ENCODE measurements at regions not wholly inside any gene's neighbourhood (a gene's known extent, or its start where the extent isn't known, plus 50 kb on each side); places are given as distances from the start of the nearest gene placed in this dataset.

DNA sequence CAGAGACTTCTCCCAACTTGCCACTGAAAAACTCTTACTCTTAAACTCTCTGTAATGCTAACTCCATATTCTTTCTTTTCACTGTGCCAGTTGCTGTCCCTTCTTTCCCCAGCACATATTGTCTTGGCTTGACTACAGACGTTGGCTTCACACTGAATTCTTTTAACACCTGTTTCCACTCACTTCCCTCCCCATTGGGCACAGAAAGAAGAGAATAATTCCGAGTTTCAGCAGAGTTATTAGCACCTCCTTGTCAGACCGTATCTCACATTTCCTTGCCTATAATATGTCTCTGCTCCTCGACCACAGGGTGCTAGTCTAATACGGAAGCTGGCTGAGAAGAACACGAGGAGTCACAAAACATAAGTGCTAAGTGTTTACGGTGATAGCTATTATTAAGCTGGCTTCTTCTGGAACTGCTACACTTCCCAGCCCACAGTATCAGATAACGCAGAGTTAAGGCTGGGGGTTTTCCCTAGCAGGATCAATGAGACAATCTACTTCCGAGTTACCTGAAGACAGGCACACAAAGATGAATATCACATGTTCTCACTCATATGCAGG lies 188.5 kb upstream of the CDH8 start:
- DNase-seq: no peak

DNA sequence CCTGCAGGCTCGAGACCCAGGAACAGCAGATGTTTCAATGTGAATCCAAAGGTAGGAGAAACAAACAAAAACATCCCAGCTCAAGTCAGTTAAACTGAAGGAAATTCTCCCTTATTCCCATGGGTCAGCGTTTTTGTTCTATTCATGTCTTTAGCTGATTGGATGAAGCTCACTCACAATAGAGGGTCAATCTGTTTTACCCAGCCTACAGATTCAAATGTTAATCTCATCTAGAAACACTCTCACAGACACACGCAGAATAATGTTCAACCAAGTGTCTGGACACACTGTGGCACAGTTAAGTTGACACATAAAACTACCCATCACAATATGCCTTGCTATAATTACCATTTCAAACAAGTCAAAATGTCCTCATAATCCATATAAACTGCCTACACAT lies 180.6 kb upstream of the CDH8 start:
- no peak for DNase-seq

GRCh38 chr16:62213763-62214162 lies 177.5 kb upstream of the CDH8 start:
- DNase-seq: no peak

DNA sequence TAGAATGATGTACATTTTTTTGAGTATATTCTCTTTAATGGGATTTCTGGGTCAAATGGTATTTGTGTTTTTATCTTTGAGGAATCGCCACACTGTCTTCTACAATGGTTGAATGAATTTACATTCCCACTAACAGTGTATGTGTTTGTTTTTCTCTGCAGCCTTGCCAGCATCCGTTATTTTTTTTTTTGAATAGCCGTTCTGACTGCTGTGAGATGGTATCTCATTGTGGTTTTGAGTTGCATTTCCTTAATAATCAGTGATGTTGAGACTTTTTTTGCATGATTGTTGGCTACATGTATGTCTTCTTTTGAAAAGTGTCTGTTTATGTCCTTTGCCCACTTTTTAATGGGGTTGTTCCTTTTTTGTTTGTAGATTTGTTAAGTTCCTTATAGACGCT lies 172.7 kb upstream of the CDH8 start:
- DNase-seq: no peak

GRCh38 chr16:62205459-62205858 lies 169.2 kb upstream of the CDH8 start:
- no peak for DNase-seq

DNA sequence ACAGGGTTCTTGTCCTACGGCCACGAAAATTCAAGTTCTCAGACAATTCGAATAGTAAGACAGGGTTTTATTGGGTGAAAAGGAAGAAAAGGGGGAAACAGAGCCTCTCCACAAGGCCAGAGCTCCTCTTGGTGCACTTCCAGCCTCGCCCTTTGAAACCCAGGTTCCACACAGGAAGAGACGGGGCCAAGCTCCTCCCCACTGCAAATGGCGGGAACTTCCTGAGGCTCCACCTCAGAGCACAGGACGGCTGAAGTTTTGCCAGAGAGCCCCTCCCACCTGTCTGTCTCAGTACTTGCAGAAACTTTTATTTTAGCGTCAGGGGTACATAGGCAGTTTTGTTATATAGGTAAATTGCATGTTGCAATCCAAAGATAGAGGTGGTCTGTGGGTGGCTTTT lies 165.7 kb upstream of the CDH8 start:
- DNase-seq: no peak

DNA sequence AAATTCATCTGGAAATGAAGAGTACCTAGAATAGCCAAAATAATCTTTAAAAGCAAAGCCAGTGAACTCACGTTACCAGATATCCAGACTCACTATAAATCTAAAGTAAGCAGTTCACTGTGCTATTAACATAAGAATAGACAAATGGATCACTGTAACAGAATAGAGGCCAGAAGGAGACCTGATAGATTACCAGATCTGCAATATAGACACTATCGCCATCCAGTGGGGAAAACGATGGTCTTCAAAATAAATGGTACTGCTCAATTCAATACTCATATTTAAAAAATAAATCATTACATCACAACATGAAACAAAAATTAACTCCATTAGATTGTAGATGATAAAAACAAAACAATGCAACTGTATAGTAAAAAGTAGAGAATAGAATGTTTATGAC lies 158.6 kb upstream of the CDH8 start:
- DNase-seq: no peak

DNA sequence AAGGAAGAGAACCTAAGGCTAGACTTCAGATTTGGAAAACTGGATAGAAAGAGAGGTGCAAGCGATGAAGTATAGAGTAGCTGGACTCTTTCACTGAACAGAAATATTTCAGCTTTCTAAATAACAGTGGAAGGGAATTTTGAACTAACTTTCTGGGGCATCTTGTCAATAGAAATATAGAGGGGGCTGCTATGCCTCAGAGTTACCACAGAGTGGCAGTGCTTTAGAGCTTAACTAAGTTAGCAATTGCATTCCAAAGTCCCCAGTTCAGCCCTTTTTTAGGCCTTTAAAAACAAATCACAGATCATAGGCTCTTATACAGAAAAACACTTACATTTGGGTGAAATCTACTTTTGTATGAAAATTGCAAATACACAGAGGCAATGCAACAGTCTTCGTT lies 154.2 kb upstream of the CDH8 start:
- no peak for DNase-seq

- no peak for DNase-seq
Observed at GRCh38 chr16:62177351-62178203, 141.3 kb upstream of the CDH8 start.

- no peak for DNase-seq
Observed at GRCh38 chr16:62170642-62171041, 134.4 kb upstream of the CDH8 start.

GRCh38 chr16:62167551-62167950 lies 131.3 kb upstream of the CDH8 start:
- no peak for DNase-seq

GRCh38 chr16:62157544-62157943 lies 121.3 kb upstream of the CDH8 start:
- DNase-seq: no peak

DNA sequence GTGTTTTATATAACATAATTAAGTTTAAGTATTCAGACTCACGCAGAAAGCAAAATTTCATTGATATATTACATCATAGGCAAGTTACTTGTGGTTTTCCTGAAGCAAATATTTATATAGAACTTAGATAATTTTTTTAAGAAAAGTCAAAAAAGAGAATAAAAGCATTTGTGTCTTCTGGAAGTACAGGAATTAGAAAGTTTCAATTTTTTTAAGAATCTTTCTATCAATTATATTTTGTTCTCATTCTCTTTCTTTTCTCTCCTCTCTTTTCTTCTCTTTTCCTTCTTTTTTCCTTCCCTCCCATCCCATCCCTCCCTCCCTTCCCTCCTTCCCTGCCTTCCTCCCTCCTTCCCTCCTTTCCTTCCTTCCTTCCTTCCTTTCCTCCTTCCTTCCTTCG lies 120.7 kb upstream of the CDH8 start:
- DNase-seq: no peak

GRCh38 chr16:62149631-62150030 lies 113.4 kb upstream of the CDH8 start:
- no peak for DNase-seq

DNA sequence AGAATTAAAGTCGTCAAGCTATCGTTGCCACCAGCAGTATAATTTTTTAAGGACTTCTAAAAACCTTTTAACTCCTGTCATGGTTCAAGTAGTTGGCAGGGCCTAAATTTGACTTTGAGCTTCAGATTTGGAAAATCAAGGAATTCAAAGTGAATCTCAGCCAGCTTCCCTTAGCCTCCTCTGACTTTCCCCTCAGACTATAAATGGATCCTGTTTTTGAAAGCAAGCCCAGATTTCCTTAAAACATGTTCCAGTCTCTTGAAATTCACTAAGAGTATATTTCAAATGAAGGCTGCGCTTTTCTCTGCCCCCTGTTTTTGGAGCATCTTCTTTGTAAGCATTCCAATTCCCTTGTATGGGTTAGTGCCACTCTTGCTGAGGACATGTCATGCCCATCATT lies 101.8 kb upstream of the CDH8 start:
- DNase-seq: no peak

- no peak for DNase-seq
Observed at GRCh38 chr16:62135911-62136310, 99.7 kb upstream of the CDH8 start.

DNA sequence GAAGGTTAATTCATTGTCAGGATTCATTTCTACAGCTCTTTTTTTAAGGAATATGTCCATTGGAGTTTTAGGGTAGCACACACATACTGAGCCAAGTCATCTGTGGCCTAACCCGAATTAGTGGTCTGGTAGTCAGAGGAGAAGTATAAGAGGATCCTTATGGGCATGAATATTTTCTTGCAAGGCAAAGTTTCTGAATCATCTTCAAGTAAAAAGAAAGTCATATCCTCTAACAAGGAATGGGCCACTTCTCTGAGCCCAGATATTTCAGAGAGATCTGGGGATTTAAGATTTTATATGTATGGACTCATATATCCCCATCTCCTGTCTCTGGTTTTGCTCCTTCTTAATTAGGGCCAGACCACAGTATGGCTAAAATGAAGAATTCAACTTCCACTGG lies 99.2 kb upstream of the CDH8 start:
- no peak for DNase-seq

DNA sequence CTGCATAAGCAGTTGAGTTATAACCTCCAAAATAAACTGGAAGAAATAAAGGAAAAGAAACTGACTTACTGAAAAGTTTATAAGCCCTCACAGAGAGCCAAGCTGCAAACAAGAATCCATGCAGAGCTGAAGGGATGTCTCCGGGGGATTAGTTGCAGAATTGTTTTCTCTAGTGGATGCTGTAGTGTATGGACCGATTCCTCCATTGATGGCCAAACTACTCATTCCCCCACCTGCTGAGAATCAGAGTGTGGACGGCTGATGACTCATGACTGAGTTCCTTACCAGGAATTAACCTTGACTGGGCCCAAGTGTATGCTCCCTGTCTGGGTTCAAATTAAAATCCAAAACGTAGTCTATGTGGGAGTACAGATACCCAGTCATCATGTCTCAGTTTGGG lies 93.9 kb upstream of the CDH8 start:
- no peak for DNase-seq

DNA sequence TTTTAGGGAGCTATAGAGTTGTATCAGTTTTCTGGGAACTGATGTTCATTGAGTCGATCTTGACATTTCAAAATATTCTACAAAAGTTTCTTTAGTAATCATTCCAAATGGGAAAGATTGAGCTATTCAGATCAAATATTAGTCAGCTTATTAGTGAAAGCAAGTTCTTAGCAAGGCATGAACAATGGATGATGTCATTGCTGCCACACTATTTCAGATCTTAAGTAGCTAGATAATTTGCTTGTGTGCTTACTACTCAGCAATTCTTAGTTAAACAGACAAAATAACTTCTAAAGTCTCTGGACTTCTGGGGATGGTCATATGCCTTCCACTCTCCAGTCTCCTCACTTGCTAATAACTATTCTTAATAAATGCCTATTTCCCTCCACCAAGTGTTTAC lies 69.0 kb upstream of the CDH8 start:
- no peak for DNase-seq

GRCh38 chr16:62102588-62102987 lies 66.3 kb upstream of the CDH8 start:
- DNase-seq: no peak

- DNase-seq: no peak
Observed at GRCh38 chr16:62100651-62101050, 64.4 kb upstream of the CDH8 start.

DNA sequence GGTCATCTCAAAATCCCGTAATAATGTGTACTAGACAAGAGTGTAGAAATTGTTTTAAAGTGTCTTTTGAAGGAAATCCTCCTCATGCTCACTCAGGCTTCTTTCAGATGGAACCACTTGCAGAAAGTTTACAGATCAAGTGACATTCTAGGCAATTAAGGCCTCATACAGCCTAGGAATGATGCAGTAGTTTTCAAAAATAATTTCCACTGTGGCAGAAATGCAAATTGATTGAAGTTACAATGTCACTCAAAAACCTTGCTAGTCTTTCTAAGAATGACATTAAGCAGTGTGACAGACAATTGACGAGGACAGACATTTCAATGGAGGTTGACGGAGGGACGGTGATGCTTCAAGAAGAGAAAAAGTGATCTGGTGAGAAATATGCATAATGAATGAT lies 53.5 kb upstream of the CDH8 start:
- no peak for DNase-seq

DNA sequence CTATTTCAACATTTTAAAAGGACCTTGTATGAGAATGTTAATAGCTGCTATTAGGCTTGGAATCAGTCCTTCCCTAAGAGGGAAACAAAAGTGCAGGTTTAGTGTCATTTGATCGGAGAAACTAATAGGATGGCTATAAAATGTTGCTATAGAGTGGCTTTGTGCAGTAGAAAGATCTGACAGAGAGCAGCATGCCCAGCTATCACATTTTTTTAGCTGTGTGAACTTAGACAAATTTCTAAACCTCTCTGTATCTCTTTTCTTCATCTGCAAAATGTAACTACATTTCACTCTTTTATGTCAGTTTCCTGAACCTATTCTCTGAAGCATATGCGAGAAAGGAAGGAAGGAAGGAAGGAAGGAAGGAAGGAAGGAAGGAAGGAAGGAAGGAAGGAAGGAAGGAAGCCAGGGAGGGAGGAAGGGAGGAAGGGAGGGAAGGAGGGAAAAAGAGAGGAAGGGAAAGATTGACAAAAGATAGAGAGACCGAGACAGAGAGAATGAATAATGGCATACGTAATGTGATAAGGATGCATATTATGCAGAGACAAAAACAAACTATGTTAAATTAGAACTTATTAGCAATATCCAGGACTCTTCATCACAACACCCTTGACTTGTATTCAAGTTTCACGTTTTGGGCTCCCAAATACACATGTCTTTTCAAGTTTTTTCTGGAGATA lies 52.6 kb upstream of the CDH8 start:
- no peak for DNase-seq

Data from activated naive CD4-positive, alpha-beta T cell treated with Interleukin-2 at 50 U/mL for 16 hours (primary cell).